ENCODE measurements at regions not wholly inside any gene's neighbourhood (a gene's known extent, or its start where the extent isn't known, plus 50 kb on each side); places are given as distances from the start of the nearest gene placed in this dataset.
"Not testable (repeated sequence)": the region's sequence is repeated elsewhere in the genome, so short reads cannot be mapped to it uniquely, and the experiment has no call there.

DNA sequence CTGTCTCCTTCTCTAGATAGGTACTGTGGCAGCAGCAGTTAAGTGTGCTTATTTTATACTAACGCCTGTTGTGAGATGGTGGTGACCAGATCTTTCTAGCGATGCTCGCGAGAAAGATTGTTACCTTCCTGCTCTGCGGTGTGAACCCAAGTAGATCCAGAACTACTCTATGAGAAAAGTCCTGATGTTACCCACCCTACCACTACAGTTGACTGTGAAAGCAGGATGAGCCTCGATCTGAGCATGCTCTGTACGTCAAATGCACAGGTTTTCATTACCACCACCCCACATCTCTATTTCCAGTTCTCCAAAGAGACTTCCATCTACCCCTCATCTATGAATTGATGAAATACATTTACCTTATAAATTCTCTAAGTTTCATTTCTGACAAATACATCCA is 64.6 kb upstream of the KCTD7 start:
- H3K36me3 ChIP-seq, result peaks cover 2% of the 10 kb centered on the region; the same call in 1 of the 2 replicates
- H3K4me1 ChIP-seq, result no peaks in the 10 kb centered on the region
- DNase-seq, result no peak

DNA sequence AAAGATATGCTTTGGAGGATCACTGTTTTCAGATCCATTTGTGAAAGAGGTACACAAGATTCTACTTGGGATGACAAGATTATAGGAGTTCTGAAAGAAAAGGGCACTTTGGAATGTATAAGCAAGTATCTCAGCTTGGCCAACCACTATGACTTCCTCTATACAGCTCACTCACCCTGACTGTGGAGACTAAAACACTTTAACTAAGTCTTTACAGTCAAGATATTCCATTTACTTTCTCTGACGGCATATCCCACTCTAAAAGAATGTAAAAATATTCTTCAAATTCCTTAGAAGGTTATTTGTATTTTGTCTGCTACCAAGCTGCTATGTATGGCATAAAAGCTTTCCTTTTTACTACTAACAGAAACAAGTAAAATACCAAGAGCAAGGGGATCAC is 58.5 kb upstream of the KCTD7 start:
- H3K27me3 ChIP-seq; H3K4me1 ChIP-seq; H3K9me3 ChIP-seq; DNase-seq; H3K4me3 ChIP-seq (ENCODE audit: low read depth, low read length): not testable (repeated sequence)
- peaks cover 11% of the 10 kb centered on the region for H3K36me3 ChIP-seq

More for the DNA sequence above, 64.6 kb upstream of the KCTD7 start:
- Histone ChIP-seq H3K4me3 (ENCODE audit: low read depth, low read length) (no peak overlapping the region), H3K27me3 (no peaks in the 10 kb centered on the region), H3K9me3 (no peaks in the 10 kb centered on the region)
- TF ChIP-seq, protein P1, sequence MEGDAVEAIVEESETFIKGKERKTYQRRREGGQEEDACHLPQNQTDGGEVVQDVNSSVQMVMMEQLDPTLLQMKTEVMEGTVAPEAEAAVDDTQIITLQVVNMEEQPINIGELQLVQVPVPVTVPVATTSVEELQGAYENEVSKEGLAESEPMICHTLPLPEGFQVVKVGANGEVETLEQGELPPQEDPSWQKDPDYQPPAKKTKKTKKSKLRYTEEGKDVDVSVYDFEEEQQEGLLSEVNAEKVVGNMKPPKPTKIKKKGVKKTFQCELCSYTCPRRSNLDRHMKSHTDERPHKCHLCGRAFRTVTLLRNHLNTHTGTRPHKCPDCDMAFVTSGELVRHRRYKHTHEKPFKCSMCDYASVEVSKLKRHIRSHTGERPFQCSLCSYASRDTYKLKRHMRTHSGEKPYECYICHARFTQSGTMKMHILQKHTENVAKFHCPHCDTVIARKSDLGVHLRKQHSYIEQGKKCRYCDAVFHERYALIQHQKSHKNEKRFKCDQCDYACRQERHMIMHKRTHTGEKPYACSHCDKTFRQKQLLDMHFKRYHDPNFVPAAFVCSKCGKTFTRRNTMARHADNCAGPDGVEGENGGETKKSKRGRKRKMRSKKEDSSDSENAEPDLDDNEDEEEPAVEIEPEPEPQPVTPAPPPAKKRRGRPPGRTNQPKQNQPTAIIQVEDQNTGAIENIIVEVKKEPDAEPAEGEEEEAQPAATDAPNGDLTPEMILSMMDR (IDR thresholded peaks at IDR 0.05; ENCODE audit: low read depth, low read length), result no peak

DNA sequence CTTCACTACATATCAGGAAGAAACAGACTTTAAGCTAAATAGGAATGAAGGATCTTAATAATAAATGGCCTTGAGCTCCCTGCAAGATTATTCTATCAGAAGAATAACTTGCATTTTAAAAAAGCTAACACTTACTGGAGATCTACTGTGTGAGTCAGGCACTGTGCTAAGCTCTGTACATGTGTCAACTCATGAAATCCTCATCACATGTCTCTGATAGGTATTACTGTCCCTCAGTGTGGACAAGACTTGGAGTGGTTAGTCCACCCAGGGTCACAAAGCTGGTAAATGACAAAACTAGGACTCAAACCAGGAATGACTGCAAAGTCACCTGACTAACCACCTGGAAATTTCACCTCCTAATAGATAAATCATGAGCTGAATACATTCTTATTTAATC is 57.1 kb upstream of the KCTD7 start:
- H3K4me3 ChIP-seq (ENCODE audit: low read depth, low read length), result no peak overlapping the region
- TF ChIP-seq, protein P1 (IDR thresholded peaks at IDR 0.05; ENCODE audit: low read depth, low read length), result no peak
- no peak for DNase-seq
- H3K27me3 ChIP-seq, result no peaks in the 10 kb centered on the region
- peaks cover 11% of the 10 kb centered on the region for H3K36me3 ChIP-seq
- no peaks in the 10 kb centered on the region for H3K9me3 ChIP-seq
- no peaks in the 10 kb centered on the region for H3K4me1 ChIP-seq

DNA sequence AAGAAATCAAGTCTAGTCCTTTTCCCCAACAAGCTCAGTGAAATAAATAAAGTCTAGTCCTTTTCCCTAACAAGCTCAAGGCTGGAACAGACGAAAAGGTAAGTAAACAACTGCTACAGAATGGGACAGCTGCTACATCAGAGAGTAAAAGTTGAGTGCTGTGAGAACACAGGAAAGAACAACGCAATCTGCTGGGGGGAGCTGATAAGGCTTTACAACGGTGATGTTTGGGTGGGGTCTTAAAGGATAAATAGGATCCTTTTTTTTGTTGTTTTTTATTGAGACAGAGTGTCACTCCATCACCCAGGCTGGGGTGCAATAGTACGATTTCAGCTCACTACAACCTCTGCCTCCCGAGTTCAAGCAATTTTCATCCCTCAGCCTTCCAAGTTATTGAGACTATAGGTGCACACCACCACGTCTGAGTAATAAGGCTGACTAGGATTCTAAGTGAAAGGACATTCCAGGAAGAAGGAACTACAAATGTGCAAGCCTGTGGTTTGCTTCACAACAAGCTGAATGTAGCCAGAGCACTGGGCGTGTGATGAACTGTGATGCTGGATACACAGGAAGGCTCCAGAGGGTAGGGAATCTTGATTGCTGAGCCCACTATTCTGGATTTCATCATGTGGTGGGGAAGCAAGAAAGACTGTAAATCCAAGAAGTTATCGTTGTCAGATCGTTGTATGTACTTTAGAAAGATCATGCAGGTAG is 54.7 kb upstream of the KCTD7 start:
- not testable (repeated sequence) for H3K9me3 ChIP-seq; DNase-seq; H3K27me3 ChIP-seq; H3K4me3 ChIP-seq (ENCODE audit: low read depth, low read length); H3K4me1 ChIP-seq
- H3K36me3 ChIP-seq, result peaks cover 10% of the 10 kb centered on the region

DNA sequence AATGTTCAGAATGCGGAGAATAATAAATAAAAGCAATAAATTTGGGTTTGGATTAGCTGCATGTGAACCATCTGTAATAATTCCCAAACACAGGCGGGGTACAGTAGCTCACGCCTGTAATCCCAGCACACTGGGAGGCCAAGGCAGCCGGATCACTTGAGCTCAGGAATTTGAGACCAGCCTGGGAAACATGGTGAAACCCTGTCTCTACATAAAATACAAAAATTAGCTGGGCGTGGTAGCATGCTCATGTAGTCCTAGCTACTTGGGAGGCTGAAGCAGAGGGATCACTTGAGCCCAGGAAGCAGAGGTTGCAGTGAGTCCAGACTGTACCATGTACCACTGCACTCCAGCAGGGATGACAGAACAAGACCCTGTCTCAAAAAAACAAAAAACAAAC is 53.9 kb upstream of the KCTD7 start:
- H3K4me3 ChIP-seq (ENCODE audit: low read depth, low read length); H3K4me1 ChIP-seq; H3K9me3 ChIP-seq; H3K27me3 ChIP-seq; DNase-seq; H3K36me3 ChIP-seq: not testable (repeated sequence)

DNA sequence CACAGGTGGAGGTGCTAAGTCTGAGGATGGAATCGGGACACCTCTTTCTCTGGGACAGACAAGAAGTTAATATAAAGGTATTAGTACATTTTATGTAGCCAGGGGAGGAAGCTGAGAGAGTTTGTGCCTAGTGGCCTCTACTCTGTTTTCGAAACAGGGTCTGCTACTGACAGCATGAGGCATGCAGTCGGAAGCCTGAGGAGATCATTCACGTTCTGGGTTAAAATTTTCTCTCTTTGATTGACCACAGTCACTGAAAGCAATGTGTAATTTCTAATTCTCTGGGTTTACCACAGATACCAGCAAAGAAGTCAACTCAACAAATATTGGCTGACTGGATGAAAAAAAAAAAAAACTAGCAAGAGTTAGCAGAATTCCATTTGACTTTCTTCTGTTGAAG is 53.3 kb upstream of the KCTD7 start:
- Histone ChIP-seq H3K4me1 (no peaks in the 10 kb centered on the region), H3K36me3 (peaks cover 9% of the 10 kb centered on the region), H3K4me3 (ENCODE audit: low read depth, low read length) (no peak overlapping the region), H3K27me3 (no peaks in the 10 kb centered on the region), H3K9me3 (no peaks in the 10 kb centered on the region)
- TF ChIP-seq, protein P1 (IDR thresholded peaks at IDR 0.05; ENCODE audit: low read depth, low read length), result no peak
- no peak for DNase-seq

DNA sequence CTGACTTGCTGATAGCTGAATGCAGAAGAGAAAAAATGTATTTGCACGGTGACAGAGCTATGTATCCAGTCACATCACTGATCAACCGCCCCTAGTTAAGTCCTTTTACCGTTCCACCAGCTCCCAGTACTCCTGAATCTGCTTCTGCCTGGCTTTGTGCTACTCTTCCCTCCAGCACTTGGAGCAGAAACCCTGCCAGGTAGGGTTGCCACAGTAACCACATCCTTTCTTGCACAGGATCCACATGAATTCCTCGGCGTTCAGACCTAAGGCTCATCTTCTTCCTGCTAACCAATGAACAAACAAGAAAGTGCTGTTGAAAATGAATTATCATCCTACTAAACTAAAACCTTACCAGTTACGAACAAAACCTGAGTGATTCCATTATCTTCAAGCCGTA is 52.0 kb upstream of the KCTD7 start:
- no peaks in the 10 kb centered on the region for H3K9me3 ChIP-seq
- no peaks in the 10 kb centered on the region for H3K27me3 ChIP-seq
- H3K4me1 ChIP-seq, result no peaks in the 10 kb centered on the region
- peaks cover 9% of the 10 kb centered on the region for H3K36me3 ChIP-seq
- no peak for DNase-seq
- TF ChIP-seq, protein P1 (IDR thresholded peaks at IDR 0.05; ENCODE audit: low read depth, low read length), result no peak
- no peak overlapping the region for H3K4me3 ChIP-seq (ENCODE audit: low read depth, low read length)
